Smooth muscle cell (in vitro differentiated cells): ENCODE measurements at regions not wholly inside any gene's neighbourhood (a gene's known extent, or its start where the extent isn't known, plus 50 kb on each side); places are given as distances from the start of the nearest gene placed in this dataset. TPM values are rescaled to one million over a fixed set of nuclear protein-coding genes. Genes with fewer than 3 reads are reported as not detected.
A peak's percentile ranks its signal among the peaks of the same experiment; 100 is the strongest.

Source experiments
- DNase-seq: peaks from one replicate; lab custom pipeline; 2025; ENCODE audit not compliant: unreplicated experiment; lab: John Stamatoyannopoulos, UW
- H2AFZ ChIP-seq: fragments of 200-600 bp; sonication (generic); 2 replicates; pipeline ENCODE4 v1.6.0; 2016; ENCODE audit warnings: antibody characterized with exemption, low read depth, mild to moderate bottlenecking
- H3F3A ChIP-seq: fragments of 200-600 bp; sonication (generic); 2 replicates; pipeline ENCODE4 v1.6.0; 2017; ENCODE audit warnings: antibody characterized with exemption, low read depth
- H3K27ac ChIP-seq: fragments of 200-600 bp; sonication (generic); 2 replicates; pipeline ENCODE4 v1.5.1; 2016; ENCODE audit warnings: low read depth, mild to moderate bottlenecking
- H3K27me3 ChIP-seq: fragments of 200-600 bp; sonication (generic); 2 replicates; pipeline ENCODE4 v1.6.1; 2016; ENCODE audit warnings: low read depth, mild to moderate bottlenecking
- H3K36me3 ChIP-seq: fragments of 200-600 bp; sonication (generic); 2 replicates; pipeline ENCODE4 v1.5.1; 2016; ENCODE audit warnings: low read depth
- H3K4me1 ChIP-seq: fragments of 200-600 bp; sonication (generic); 2 replicates; pipeline ENCODE4 v1.5.1; 2016; ENCODE audit warnings: low read depth
- H3K4me2 ChIP-seq: fragments of 200-600 bp; sonication (generic); 2 replicates; pipeline ENCODE4 v1.6.0; 2016; ENCODE audit warnings: mild to moderate bottlenecking
- H3K4me3 ChIP-seq: fragments of 200-600 bp; sonication (generic); 2 replicates; pipeline ENCODE4 v1.5.1; 2016; ENCODE audit warnings: mild to moderate bottlenecking
- H3K79me2 ChIP-seq: fragments of 200-600 bp; sonication (generic); 2 replicates; pipeline ENCODE4 v1.6.0; 2016; ENCODE audit warnings: low read depth, mild to moderate bottlenecking
- H3K9ac ChIP-seq: fragments of 200-600 bp; sonication (generic); 2 replicates; pipeline ENCODE4 v1.6.0; 2016; ENCODE audit warnings: low read depth
- H3K9me3 ChIP-seq: fragments of 200-600 bp; sonication (generic); replicated peaks from 2 replicates; pipeline ENCODE4 v1.5.1; 2016; ENCODE audit warnings: low read depth
- H4K20me1 ChIP-seq: fragments of 200-600 bp; sonication (generic); 2 replicates; pipeline ENCODE4 v1.6.0; 2016; ENCODE audit warnings: low read depth
- WGBS: methylation state at CpG from one replicate; pipeline ENCODE4 v1.1.7; 2016; ENCODE audit warnings: low lambda C conversion rate; 5-methylcytosine and 5-hydroxymethylcytosine counted together
- small RNA-seq: library from RNA; depleted of rRNA; stranded (forward); fragments of <200 nt; gene quantifications from one replicate; pipeline ENCODE3, GENCODE V24; 2014
- TF ChIP-seq, protein P1 (sequence below): fragments of 200-600 bp; sonication (generic); IDR thresholded peaks from 2 replicates; pipeline ENCODE4 v1.5.1; 2017; ENCODE audit warnings: borderline replicate concordance, mild to moderate bottlenecking, antibody characterized with exemption; ENCODE audit not compliant: insufficient read depth, poor library complexity, severe bottlenecking

DNA sequence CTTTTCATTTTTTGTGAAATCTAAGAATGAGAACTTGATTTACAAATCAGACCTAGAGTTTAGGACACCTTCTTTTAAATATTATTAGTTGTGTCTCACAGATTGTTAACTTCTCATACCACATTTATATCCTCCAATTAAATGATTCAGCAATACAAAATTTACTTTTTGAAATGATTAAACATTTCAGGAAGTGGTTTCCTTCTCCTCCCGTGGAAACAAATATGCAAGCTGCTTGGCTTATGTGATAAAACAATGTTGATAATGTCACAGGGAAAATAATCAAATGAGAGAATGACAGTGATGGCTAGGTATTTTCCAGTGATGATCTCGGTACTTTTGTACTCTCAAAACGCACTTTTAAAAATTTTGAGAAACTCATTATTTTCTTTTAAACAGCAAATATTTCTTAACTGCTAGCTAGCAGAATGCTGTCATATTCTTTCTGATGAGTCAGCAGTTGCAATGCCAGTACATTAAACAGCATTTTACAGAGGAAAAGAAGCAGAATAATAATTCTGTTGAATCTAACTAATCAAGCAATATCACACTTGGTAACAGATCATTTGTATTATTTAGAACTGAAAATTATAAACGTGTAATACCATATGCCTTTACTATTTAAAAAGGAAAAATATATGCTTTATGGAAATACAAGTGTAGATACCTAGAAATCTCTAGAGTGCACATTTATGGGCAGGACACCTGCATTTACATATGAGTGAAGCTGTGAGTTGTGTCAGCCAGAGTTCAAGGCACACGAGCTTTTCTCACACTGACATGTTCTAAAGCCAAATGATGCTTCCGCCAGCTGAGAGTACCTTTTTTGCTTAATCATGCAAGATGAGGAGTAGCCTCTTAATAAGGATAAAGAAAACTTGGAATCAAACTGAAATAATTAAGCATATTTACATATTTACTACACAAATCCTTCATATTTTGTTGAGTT, 53.6 kb upstream of the CDH18 start:
- Histone ChIP-seq H3K9me3 (no peaks in the 10 kb centered on the region), H3K4me2 (peak overlapping the region; percentile 37), H3K9ac (no peak overlapping the region), H3K27ac (no peak overlapping the region), H3F3A (no peaks in the 10 kb centered on the region), H2AFZ (peak overlapping the region; percentile 71), H3K4me3 (no peak overlapping the region), H3K27me3 (no peaks in the 10 kb centered on the region), H4K20me1 (no peaks in the 10 kb centered on the region), H3K4me1 (no peaks in the 10 kb centered on the region), H3K36me3 (no peaks in the 10 kb centered on the region), H3K79me2 (no peaks in the 10 kb centered on the region)
- 80% methylated on average over 6 of the region's 6 CpGs for WGBS
- DNase-seq, result no peak
- TF ChIP-seq, protein P1, sequence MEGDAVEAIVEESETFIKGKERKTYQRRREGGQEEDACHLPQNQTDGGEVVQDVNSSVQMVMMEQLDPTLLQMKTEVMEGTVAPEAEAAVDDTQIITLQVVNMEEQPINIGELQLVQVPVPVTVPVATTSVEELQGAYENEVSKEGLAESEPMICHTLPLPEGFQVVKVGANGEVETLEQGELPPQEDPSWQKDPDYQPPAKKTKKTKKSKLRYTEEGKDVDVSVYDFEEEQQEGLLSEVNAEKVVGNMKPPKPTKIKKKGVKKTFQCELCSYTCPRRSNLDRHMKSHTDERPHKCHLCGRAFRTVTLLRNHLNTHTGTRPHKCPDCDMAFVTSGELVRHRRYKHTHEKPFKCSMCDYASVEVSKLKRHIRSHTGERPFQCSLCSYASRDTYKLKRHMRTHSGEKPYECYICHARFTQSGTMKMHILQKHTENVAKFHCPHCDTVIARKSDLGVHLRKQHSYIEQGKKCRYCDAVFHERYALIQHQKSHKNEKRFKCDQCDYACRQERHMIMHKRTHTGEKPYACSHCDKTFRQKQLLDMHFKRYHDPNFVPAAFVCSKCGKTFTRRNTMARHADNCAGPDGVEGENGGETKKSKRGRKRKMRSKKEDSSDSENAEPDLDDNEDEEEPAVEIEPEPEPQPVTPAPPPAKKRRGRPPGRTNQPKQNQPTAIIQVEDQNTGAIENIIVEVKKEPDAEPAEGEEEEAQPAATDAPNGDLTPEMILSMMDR, result no peak

DNA sequence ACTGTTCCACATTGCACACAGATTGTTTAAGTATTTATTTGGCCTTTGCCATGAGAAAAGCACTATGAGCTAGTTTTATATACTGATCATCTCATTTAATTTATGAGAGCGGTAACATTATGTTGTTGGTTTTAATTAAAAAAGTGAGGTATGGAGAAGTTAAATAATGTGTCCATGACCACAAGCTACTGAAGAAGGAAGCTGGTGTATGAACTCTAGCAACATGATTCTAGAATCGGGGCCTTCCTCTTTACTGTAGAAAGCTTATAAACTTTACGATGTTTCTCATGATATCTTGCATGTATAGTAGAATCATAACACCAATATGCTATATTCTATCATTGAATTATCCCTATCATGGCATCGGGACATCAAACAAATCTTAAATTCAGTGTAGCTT, 52.9 kb upstream of the CDH18 start:
- WGBS, result 92% methylated on average over 4 of the region's 4 CpGs

More for the DNA sequence above, 52.9 kb upstream of the CDH18 start:
- H4K20me1 ChIP-seq, result no peaks in the 10 kb centered on the region
- no peak overlapping the region for H3K4me2 ChIP-seq
- H3K4me3 ChIP-seq, result no peak overlapping the region
- H3K27ac ChIP-seq, result no peak overlapping the region
- TF ChIP-seq, protein P1, result no peak
- no peaks in the 10 kb centered on the region for H3K4me1 ChIP-seq
- H3K36me3 ChIP-seq, result no peaks in the 10 kb centered on the region
- no peak overlapping the region for H3K9ac ChIP-seq
- no peaks in the 10 kb centered on the region for H3K9me3 ChIP-seq
- H3K79me2 ChIP-seq, result no peaks in the 10 kb centered on the region
- no peaks in the 10 kb centered on the region for H3K27me3 ChIP-seq
- no peak overlapping the region for H2AFZ ChIP-seq
- H3F3A ChIP-seq, result no peaks in the 10 kb centered on the region
- DNase-seq, result no peak

Small RNAs in the stretch of these regions (small RNA-seq; reads per million reads assigned to genes)
- gene AC093303.1, result not detected
